ENCODE measurements at regions not wholly inside any gene's neighbourhood (a gene's known extent, or its start where the extent isn't known, plus 50 kb on each side); places are given as distances from the start of the nearest gene placed in this dataset.

- TF ChIP-seq POLR2A (IDR thresholded peaks at IDR 0.05) (no peak), CTCF (IDR thresholded peaks at IDR 0.05) (no peak), EP300 (IDR thresholded peaks at IDR 0.05; ENCODE audit: low read depth) (no peak)
These were observed 166.2 kb upstream of the ZNF462 start for GRCh38 chr9:106696804-106697203.
